ENCODE measurements at regions not wholly inside any gene's neighbourhood (a gene's known extent, or its start where the extent isn't known, plus 50 kb on each side); places are given as distances from the start of the nearest gene placed in this dataset.
"Not testable (repeated sequence)": the region's sequence is repeated elsewhere in the genome, so short reads cannot be mapped to it uniquely, and the experiment has no call there.

- Histone ChIP-seq H2BK15ac (ENCODE audit: low read depth, low read length) (no peak overlapping the region), H3K9me3 (ENCODE audit: control insufficient read depth, low read depth, low read length) (no peaks in the 10 kb centered on the region), H3K4me1 (ENCODE audit: insufficient read depth, low read length) (no peaks in the 10 kb centered on the region), H3K27ac (ENCODE audit: insufficient read length, low read depth, low read length) (no peak overlapping the region), H3K79me1 (ENCODE audit: insufficient read depth, low read depth, low read length, poor library complexity, severe bottlenecking) (no peaks in the 10 kb centered on the region), H2BK5ac (ENCODE audit: insufficient read length, low read length) (no peak overlapping the region), H3K56ac (ENCODE audit: insufficient read length, low read depth, low read length) (no peak overlapping the region), H3K14ac (ENCODE audit: insufficient read depth, low read length) (no peak overlapping the region), H2BK120ac (ENCODE audit: low read depth, low read length, poor library complexity, severe bottlenecking) (no peak overlapping the region), H4K8ac (replicated peaks; ENCODE audit: insufficient read length, low read depth, low read length) (no peak overlapping the region), H3K4me2 (ENCODE audit: insufficient read depth, insufficient read length, low read length) (no peak overlapping the region), H3K27me3 (ENCODE audit: insufficient read depth, low read length) (no peaks in the 10 kb centered on the region), H4K20me1 (ENCODE audit: control insufficient read depth, insufficient read depth, insufficient read length) (no peaks in the 10 kb centered on the region), H3K18ac (ENCODE audit: insufficient read length, low read depth, low read length) (no peak overlapping the region), H2BK12ac (ENCODE audit: insufficient read length, low read depth, low read length) (no peak overlapping the region), H3K4ac (ENCODE audit: low read depth, low read length) (no peak overlapping the region), H3K23me2 (ENCODE audit: insufficient read length, low read depth, low read length, poor library complexity, severe bottlenecking) (no peaks in the 10 kb centered on the region), H3K9ac (ENCODE audit: extremely low read depth, insufficient read length, low read length) (no peak overlapping the region), H2AK5ac (ENCODE audit: insufficient read length, low read length) (no peak overlapping the region), H3K23ac (ENCODE audit: insufficient read length, low read depth, low read length) (no peak overlapping the region), H3K79me2 (ENCODE audit: insufficient read depth, low read length) (no peaks in the 10 kb centered on the region), H3T11ph (ENCODE audit: low read length) (no peak overlapping the region), H2AFZ (ENCODE audit: low read length) (no peak overlapping the region), H4K91ac (ENCODE audit: insufficient read length, low read depth, low read length) (no peak overlapping the region), H2BK20ac (ENCODE audit: low read depth, low read length, poor library complexity, severe bottlenecking) (no peak overlapping the region), H4K5ac (ENCODE audit: insufficient read length, low read depth, low read length) (no peak overlapping the region)
- Mint-ChIP-seq H3K9me3 (peaks cover 0 to 4% of the 10 kb centered on the region in 2 experiments; a peak in 1 of 5 replicates), H3K36me3 (ENCODE audit: insufficient read depth in 1 of 3, low read depth in 3 of 3) (no peaks in the 10 kb centered on the region), H3K27me3 (ENCODE audit: low read depth) (peaks cover 3% of the 10 kb centered on the region), H3K27ac (peak overlapping the region in 1 of 3 experiments; percentile 45; a peak in 1 of 7 replicates), H3K4me3 (no peak overlapping the region), H3K4me1 (peaks cover 7 to 8% of the 10 kb centered on the region in 2 experiments)
- WGBS (ENCODE audit: extremely low coverage, insufficient read length, low lambda C conversion rate): no CpG with 5 or more reads among the region's 4 CpGs
- DNase-seq: no peak
- TF ChIP-seq CTCF (conservative IDR thresholded peaks at IDR 0.05): no peak
Measured at GRCh38 chr2:8445580-8445979, 236.3 kb upstream of the ID2 start.

DNA sequence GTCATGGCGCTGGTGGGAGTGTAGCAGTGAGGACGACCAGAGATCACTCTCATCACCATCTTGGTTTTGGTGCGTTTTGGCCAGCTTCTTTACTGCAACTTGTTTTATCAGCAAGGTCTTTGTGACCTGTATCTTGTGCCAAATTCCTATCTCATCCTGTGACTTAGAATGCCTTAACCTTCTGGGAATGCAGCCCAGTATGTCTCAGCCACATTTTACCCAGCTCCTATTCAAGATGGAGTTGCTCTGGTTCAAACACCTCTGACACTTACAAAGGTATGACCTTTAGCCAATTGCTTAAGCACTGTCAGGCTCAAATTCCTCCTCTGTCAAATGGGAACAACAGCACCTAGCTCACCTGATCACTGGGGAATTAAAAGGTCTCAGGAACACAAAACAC is 235.1 kb upstream of the ID2 start:
- not testable (repeated sequence) for H3K79me1 ChIP-seq (ENCODE audit: insufficient read depth, low read depth, low read length, poor library complexity, severe bottlenecking); H3K4me2 ChIP-seq (ENCODE audit: insufficient read depth, insufficient read length, low read length); H2BK12ac ChIP-seq (ENCODE audit: insufficient read length, low read depth, low read length); H3K27ac ChIP-seq (ENCODE audit: insufficient read length, low read depth, low read length); H3K14ac ChIP-seq (ENCODE audit: insufficient read depth, low read length); H4K8ac ChIP-seq (replicated peaks; ENCODE audit: insufficient read length, low read depth, low read length); H3K9me3 Mint-ChIP-seq; H2BK120ac ChIP-seq (ENCODE audit: low read depth, low read length, poor library complexity, severe bottlenecking); H4K5ac ChIP-seq (ENCODE audit: insufficient read length, low read depth, low read length); H2AK5ac ChIP-seq (ENCODE audit: insufficient read length, low read length); H3K23ac ChIP-seq (ENCODE audit: insufficient read length, low read depth, low read length); H3K79me2 ChIP-seq (ENCODE audit: insufficient read depth, low read length); H3K18ac ChIP-seq (ENCODE audit: insufficient read length, low read depth, low read length); H3K27me3 ChIP-seq (ENCODE audit: insufficient read depth, low read length); H4K20me1 ChIP-seq (ENCODE audit: control insufficient read depth, insufficient read depth, insufficient read length); H3K23me2 ChIP-seq (ENCODE audit: insufficient read length, low read depth, low read length, poor library complexity, severe bottlenecking); H3K27me3 Mint-ChIP-seq (ENCODE audit: low read depth); H3K4me1 Mint-ChIP-seq; H2BK15ac ChIP-seq (ENCODE audit: low read depth, low read length); H3T11ph ChIP-seq (ENCODE audit: low read length); DNase-seq; H3K27ac Mint-ChIP-seq; H2BK5ac ChIP-seq (ENCODE audit: insufficient read length, low read length); H2BK20ac ChIP-seq (ENCODE audit: low read depth, low read length, poor library complexity, severe bottlenecking); H3K4ac ChIP-seq (ENCODE audit: low read depth, low read length); H3K4me3 Mint-ChIP-seq; H3K56ac ChIP-seq (ENCODE audit: insufficient read length, low read depth, low read length); H3K36me3 Mint-ChIP-seq (ENCODE audit: insufficient read depth in 1 of 3, low read depth in 3 of 3); H4K91ac ChIP-seq (ENCODE audit: insufficient read length, low read depth, low read length); H3K9me3 ChIP-seq (ENCODE audit: control insufficient read depth, low read depth, low read length); H2AFZ ChIP-seq (ENCODE audit: low read length); H3K4me1 ChIP-seq (ENCODE audit: insufficient read depth, low read length); H3K9ac ChIP-seq (ENCODE audit: extremely low read depth, insufficient read length, low read length)
- no CpG with 5 or more reads among the region's 3 CpGs for WGBS (ENCODE audit: extremely low coverage, insufficient read length, low lambda C conversion rate)

Data from H9 (cell line).